Vagina (tissue), 2 donors: ENCODE measurements at regions not wholly inside any gene's neighbourhood (a gene's known extent, or its start where the extent isn't known, plus 50 kb on each side); places are given as distances from the start of the nearest gene placed in this dataset.

ENCODE experiments used
- DNase-seq, 2 donors: peaks; one replicate each; pipeline ENCODE4 v3.0.0-alpha.2; 2017; ENCODE audit errors: extremely low spot score in 2 of 2
- H3K27ac ChIP-seq: fragments of 200-600 bp; sonication (generic); one replicate; pipeline ENCODE4 v1.5.1; 2019
- H3K27me3 ChIP-seq: fragments of 200-600 bp; sonication (generic); one replicate; pipeline ENCODE4 v1.5.1; 2019
- H3K36me3 ChIP-seq, 2 donors: fragments of 200-600 bp; sonication (generic); one replicate each; pipeline ENCODE4 v1.5.1; 2017 to 2019
- H3K4me1 ChIP-seq: fragments of 200-600 bp; sonication (generic); one replicate; pipeline ENCODE4 v1.5.1; 2019
- H3K4me3 ChIP-seq, 2 donors: fragments of 200-600 bp; sonication (generic); 1 replicate in 1 of 2; 2 replicates in 1 of 2; pipeline ENCODE4 v1.5.1; 2016 to 2019
- H3K9me3 ChIP-seq: fragments of 200-600 bp; sonication (generic); one replicate; pipeline ENCODE4 v1.5.1; 2019
- POLR2A ChIP-seq, 2 donors: fragments of 450-650 bp; IDR thresholded peaks; one replicate each; pipeline ENCODE4 v1.6.1; 2017; ENCODE audit warnings: antibody characterized with exemption in 2 of 2, mild to moderate bottlenecking in 2 of 2, moderate library complexity in 2 of 2
- POLR2AphosphoS5 ChIP-seq, 2 donors: sonication (generic); formaldehyde crosslinking; IDR thresholded peaks; one replicate each; pipeline ENCODE4 v1.9.0; 2017; ENCODE audit warnings: antibody characterized with exemption in 2 of 2, mild to moderate bottlenecking in 2 of 2, low read depth in 1 of 2; ENCODE audit not compliant: insufficient read depth in 1 of 2
- intact Hi-C: fragments of 100-400 bp; cut with DNase I; formaldehyde crosslinking; loops from one replicate; pipeline ENCODE4 v1.15.1; 2023
- TF ChIP-seq, protein P1 (sequence below), 3 experiments: fragments of 450-650 bp in 2 of 3; fragments of 200-600 bp in 1 of 3; sonication (generic) in 1 of 3; IDR thresholded peaks; one replicate each; pipeline ENCODE4 v1.5.1; 2017 to 2019; ENCODE audit warnings: antibody characterized with exemption in 3 of 3, mild to moderate bottlenecking in 2 of 3, moderate library complexity in 2 of 3

DNA sequence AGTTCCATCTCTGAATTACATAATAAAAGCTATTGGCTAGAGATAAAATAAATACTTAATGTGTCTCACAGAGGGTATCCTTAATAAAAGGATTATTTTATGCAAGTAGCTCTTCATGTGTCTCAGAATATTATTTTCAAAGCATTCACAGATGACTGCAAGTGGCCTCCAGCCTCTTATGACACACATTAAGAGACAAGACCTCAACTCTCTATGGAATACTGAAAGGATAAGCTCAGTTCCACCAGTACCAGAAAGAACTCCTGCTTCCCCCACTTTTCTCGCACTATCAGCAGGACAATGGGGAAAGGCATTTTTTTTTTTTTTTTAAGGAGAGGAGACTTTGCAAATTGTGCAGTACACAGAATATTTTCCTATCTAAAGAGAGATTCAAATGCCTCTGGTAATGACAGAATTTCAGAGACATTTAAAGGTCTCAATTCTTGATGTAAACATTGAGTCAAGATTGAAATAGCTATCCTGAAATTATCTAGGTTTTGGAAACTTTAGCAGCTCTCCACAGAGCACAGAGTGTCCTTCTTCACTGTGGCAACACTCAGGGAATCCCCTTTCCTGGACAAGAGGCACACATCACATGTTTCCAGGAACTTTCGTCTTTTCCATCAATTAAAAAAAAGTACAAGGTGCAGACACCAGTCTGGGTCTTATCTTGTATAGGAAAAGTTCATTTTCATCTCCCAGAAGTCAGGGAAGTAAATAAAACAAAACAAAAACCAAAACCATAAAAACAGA, 122.0 kb upstream of the ANK3 start:
- Histone ChIP-seq H3K4me1 (no peaks in the 10 kb centered on the region), H3K9me3 (no peaks in the 10 kb centered on the region), H3K27ac (no peak overlapping the region), H3K4me3 (no peak overlapping the region), H3K36me3 (no peaks in the 10 kb centered on the region), H3K27me3 (no peaks in the 10 kb centered on the region)
- TF ChIP-seq POLR2A (IDR thresholded peaks at IDR 0.05) (no peak), POLR2AphosphoS5 (IDR thresholded peaks at IDR 0.05; ENCODE audit: insufficient read depth in 1 of 2, low read depth in 1 of 2) (no peak)
- TF ChIP-seq, protein P1, sequence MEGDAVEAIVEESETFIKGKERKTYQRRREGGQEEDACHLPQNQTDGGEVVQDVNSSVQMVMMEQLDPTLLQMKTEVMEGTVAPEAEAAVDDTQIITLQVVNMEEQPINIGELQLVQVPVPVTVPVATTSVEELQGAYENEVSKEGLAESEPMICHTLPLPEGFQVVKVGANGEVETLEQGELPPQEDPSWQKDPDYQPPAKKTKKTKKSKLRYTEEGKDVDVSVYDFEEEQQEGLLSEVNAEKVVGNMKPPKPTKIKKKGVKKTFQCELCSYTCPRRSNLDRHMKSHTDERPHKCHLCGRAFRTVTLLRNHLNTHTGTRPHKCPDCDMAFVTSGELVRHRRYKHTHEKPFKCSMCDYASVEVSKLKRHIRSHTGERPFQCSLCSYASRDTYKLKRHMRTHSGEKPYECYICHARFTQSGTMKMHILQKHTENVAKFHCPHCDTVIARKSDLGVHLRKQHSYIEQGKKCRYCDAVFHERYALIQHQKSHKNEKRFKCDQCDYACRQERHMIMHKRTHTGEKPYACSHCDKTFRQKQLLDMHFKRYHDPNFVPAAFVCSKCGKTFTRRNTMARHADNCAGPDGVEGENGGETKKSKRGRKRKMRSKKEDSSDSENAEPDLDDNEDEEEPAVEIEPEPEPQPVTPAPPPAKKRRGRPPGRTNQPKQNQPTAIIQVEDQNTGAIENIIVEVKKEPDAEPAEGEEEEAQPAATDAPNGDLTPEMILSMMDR (IDR thresholded peaks at IDR 0.05), result no peak
- DNase-seq, result no peak
- intact Hi-C loops, result no loop called here

DNA sequence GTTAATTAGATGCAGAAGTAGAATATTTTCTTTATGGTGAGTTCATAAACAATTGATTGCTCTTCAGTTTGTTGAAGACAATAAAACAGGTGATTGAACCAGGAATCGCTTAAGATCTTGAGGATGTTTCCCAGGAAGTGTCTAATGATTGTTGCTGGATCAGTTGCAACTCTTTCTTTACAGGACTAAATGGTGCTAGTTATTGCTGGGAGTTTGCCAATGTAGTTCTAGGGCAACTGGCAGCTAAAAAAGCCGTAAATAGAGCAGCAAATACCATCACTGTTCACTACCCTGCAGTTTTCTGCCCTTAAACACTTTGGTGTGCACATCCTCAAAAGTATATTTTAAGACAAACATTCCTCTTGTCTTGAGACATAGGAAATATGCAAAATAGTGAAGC, 119.2 kb upstream of the ANK3 start:
- no peak for DNase-seq
- TF ChIP-seq, protein P1 (IDR thresholded peaks at IDR 0.05), result no peak
- TF ChIP-seq POLR2A (IDR thresholded peaks at IDR 0.05) (no peak), POLR2AphosphoS5 (IDR thresholded peaks at IDR 0.05; ENCODE audit: insufficient read depth in 1 of 2, low read depth in 1 of 2) (no peak)
- Histone ChIP-seq H3K27ac (no peak overlapping the region), H3K27me3 (no peaks in the 10 kb centered on the region), H3K4me3 (no peak overlapping the region), H3K9me3 (no peaks in the 10 kb centered on the region), H3K4me1 (no peaks in the 10 kb centered on the region), H3K36me3 (no peaks in the 10 kb centered on the region)
- intact Hi-C loops, result no loop called here

DNA sequence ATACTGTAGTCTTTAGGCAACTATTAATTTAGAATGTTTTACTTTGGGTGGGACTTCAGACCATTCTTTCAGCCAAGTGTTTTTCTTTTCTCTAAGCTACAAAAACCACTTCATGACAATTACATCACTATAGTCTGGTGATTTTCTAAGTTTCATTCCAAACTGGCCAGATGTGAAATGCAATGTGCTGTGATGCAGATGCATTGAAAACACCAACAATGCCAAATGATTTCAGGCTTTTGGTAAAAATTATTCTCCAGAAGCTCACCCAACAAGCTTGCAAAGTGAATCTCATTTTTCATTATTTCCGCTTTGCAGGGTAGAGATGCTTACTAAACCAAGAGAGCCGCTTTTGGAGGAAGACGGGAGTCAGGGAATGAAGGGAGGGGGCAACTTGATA, 118.4 kb upstream of the ANK3 start:
- Histone ChIP-seq H3K36me3 (no peaks in the 10 kb centered on the region), H3K27me3 (no peaks in the 10 kb centered on the region), H3K27ac (no peak overlapping the region), H3K4me3 (no peak overlapping the region), H3K9me3 (no peaks in the 10 kb centered on the region), H3K4me1 (no peaks in the 10 kb centered on the region)
- DNase-seq, result no peak
- TF ChIP-seq, protein P1 (IDR thresholded peaks at IDR 0.05), result no peak
- TF ChIP-seq POLR2AphosphoS5 (IDR thresholded peaks at IDR 0.05; ENCODE audit: insufficient read depth in 1 of 2, low read depth in 1 of 2), result no peak
- TF ChIP-seq POLR2A (IDR thresholded peaks at IDR 0.05), result no peak
- intact Hi-C loops, result no loop called here

DNA sequence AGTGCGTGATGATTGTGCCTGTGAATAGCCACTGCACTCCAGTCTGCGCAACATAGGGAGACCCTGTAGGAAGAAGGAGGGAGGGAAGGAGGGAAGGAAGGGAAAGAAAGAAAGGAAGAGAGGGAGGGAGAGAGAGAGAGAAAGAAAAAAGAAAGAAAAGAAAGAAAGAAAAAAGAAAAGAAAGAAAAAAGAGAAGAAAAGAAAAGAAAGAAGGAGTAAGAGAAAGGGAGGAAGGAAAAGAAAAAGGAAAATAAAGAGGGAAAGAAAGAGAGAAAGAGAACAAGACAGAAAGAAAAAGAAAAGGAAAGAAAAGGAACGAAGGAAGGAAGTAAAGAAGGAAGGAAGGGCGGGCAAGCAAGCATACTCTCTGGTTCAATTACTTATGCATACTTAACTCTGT, 112.9 kb upstream of the ANK3 start:
- intact Hi-C loops, result no loop called here
- Histone ChIP-seq H3K27me3 (no peaks in the 10 kb centered on the region), H3K9me3 (no peaks in the 10 kb centered on the region), H3K4me1 (no peaks in the 10 kb centered on the region), H3K36me3 (no peaks in the 10 kb centered on the region), H3K27ac (no peak overlapping the region), H3K4me3 (no peak overlapping the region)
- no peak for TF ChIP-seq POLR2AphosphoS5 (IDR thresholded peaks at IDR 0.05; ENCODE audit: insufficient read depth in 1 of 2, low read depth in 1 of 2)
- no peak for TF ChIP-seq POLR2A (IDR thresholded peaks at IDR 0.05)
- TF ChIP-seq, protein P1 (IDR thresholded peaks at IDR 0.05), result no peak
- DNase-seq, result no peak

DNA sequence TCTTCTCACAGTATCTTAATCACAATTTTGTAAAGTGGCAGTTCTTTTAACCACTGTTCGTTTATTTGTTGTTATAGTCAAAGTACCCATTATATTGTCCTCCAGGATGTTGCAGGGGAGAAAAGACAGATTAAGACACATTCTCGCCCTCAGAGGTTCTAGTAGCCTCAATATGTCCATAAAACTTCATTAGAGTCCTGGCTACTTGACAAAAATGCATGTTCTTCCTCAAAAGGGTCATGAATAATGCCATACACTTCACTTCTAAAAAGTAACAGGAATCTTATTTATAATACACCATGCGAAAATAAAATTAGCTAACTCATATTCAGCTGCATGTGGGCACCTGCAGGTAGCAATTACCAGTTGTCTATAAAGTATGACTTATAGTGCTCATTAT, 109.3 kb upstream of the ANK3 start:
- DNase-seq, result no peak
- Histone ChIP-seq H3K4me1 (no peaks in the 10 kb centered on the region), H3K36me3 (no peaks in the 10 kb centered on the region), H3K27me3 (no peaks in the 10 kb centered on the region), H3K27ac (no peak overlapping the region), H3K4me3 (no peak overlapping the region), H3K9me3 (no peaks in the 10 kb centered on the region)
- TF ChIP-seq, protein P1 (IDR thresholded peaks at IDR 0.05), result no peak
- TF ChIP-seq POLR2AphosphoS5 (IDR thresholded peaks at IDR 0.05; ENCODE audit: insufficient read depth in 1 of 2, low read depth in 1 of 2), result no peak
- no peak for TF ChIP-seq POLR2A (IDR thresholded peaks at IDR 0.05)
- intact Hi-C loops, result no loop called here
